Neural cell (in vitro differentiated cells): ENCODE measurements at regions not wholly inside any gene's neighbourhood (a gene's known extent, or its start where the extent isn't known, plus 50 kb on each side); places are given as distances from the start of the nearest gene placed in this dataset.

Source experiments
- H2AFZ ChIP-seq: fragments of 200-600, 300-800 bp; sonication (generic), shearing (Covaris generic); 2 replicates; pipeline ENCODE4 v1.6.0; 2014; ENCODE audit warnings: low read depth, mild to moderate bottlenecking, antibody characterized with exemption, low read length, moderate library complexity
- H3F3A ChIP-seq: fragments of 200-600 bp; shearing (Covaris generic); 2 replicates; pipeline ENCODE4 v1.6.1; 2016; ENCODE audit warnings: mild to moderate bottlenecking, moderate library complexity, mixed read lengths, antibody characterized with exemption, low read length; ENCODE audit not compliant: insufficient read depth, poor library complexity, severe bottlenecking
- H3K27ac ChIP-seq: fragments of 200-600, 300-800 bp; sonication (generic), shearing (Covaris generic); 2 replicates; pipeline ENCODE4 v1.5.1; 2014; ENCODE audit warnings: mild to moderate bottlenecking, low read length, moderate library complexity
- H3K27me3 ChIP-seq: fragments of 300-800, 200-600 bp; sonication (generic), shearing (Covaris generic); 2 replicates; pipeline ENCODE4 v1.6.0; 2014; ENCODE audit warnings: mild to moderate bottlenecking, low read depth, low read length, moderate library complexity; ENCODE audit not compliant: insufficient read depth
- H3K36me3 ChIP-seq: fragments of 300-800, 200-600 bp; sonication (generic), shearing (Covaris generic); 2 replicates; pipeline ENCODE4 v1.5.1; 2014; ENCODE audit warnings: mild to moderate bottlenecking, antibody characterized with exemption, low read length, moderate library complexity; ENCODE audit not compliant: insufficient read depth
- H3K4me2 ChIP-seq: fragments of 300-800, 200-600 bp; sonication (generic), shearing (Covaris generic); 2 replicates; pipeline ENCODE4 v1.6.0; 2014; ENCODE audit warnings: mild to moderate bottlenecking, low read length
- H3K4me3 ChIP-seq: fragments of 300-800, 200-600 bp; sonication (generic), shearing (Covaris generic); 2 replicates; pipeline ENCODE4 v1.5.1; 2014; ENCODE audit warnings: mild to moderate bottlenecking, low read length, moderate library complexity
- H3K79me2 ChIP-seq: fragments of 200-600 bp; shearing (Covaris generic); replicated peaks from 2 replicates; pipeline ENCODE4 v1.6.0; 2014; ENCODE audit warnings: mild to moderate bottlenecking, low read length, moderate library complexity; ENCODE audit not compliant: insufficient read depth
- H3K9ac ChIP-seq: fragments of 300-800, 200-600 bp; sonication (generic), shearing (Covaris generic); 2 replicates; pipeline ENCODE4 v1.6.1; 2016; ENCODE audit warnings: mild to moderate bottlenecking, low read length, mixed read lengths
- H3K9me2 ChIP-seq: fragments of 200-600 bp; shearing (Covaris generic); 2 replicates; pipeline ENCODE4 v1.6.1; 2016; ENCODE audit warnings: mild to moderate bottlenecking, low read length, mixed read lengths; ENCODE audit not compliant: insufficient read depth
- H3K9me3 ChIP-seq: fragments of 200-600, 300-800 bp; sonication (generic), shearing (Covaris generic); 2 replicates; pipeline ENCODE4 v1.6.1; 2016; ENCODE audit warnings: mild to moderate bottlenecking, mixed run types, low read length, moderate library complexity, mixed read lengths
- H4K20me1 ChIP-seq: fragments of 200-600 bp; shearing (Covaris generic); 2 replicates; pipeline ENCODE4 v1.6.1; 2016; ENCODE audit warnings: mild to moderate bottlenecking, mixed run types; ENCODE audit not compliant: insufficient read depth
- EP300 ChIP-seq: fragments of 450-650 bp; conservative IDR thresholded peaks from 2 replicates; pipeline ENCODE4 v1.6.1; 2014; ENCODE audit warnings: antibody characterized with exemption, mild to moderate bottlenecking, moderate library complexity; ENCODE audit not compliant: poor library complexity, severe bottlenecking
- EZH2 ChIP-seq: fragments of 200-600, 300-800 bp; shearing (Covaris generic), sonication (generic); IDR thresholded peaks from 2 replicates; pipeline ENCODE4 v1.6.1; 2014; ENCODE audit warnings: antibody characterized with exemption, low read length, borderline replicate concordance, mild to moderate bottlenecking; ENCODE audit not compliant: insufficient read depth, poor library complexity, severe bottlenecking
- MXI1 ChIP-seq: fragments of 450-650 bp; conservative IDR thresholded peaks from 2 replicates; pipeline ENCODE4 v1.6.1; 2014; ENCODE audit warnings: antibody characterized with exemption, mild to moderate bottlenecking; ENCODE audit not compliant: poor library complexity, severe bottlenecking
- POLR2AphosphoS5 ChIP-seq: IDR thresholded peaks from 2 replicates; pipeline ENCODE4 v1.6.1; 2012
- RAD21 ChIP-seq: fragments of 450-650 bp; conservative IDR thresholded peaks from 2 replicates; pipeline ENCODE4 v1.6.1; 2014; ENCODE audit warnings: antibody characterized with exemption, mild to moderate bottlenecking, moderate library complexity
- SMC3 ChIP-seq: fragments of 450-650 bp; conservative IDR thresholded peaks from 2 replicates; pipeline ENCODE4 v1.6.1; 2014; ENCODE audit warnings: antibody characterized with exemption, mild to moderate bottlenecking, moderate library complexity; ENCODE audit not compliant: poor library complexity
- TAF1 ChIP-seq: IDR thresholded peaks from 2 replicates; pipeline ENCODE4 v1.6.1; 2012; ENCODE audit warnings: low read depth
- TF ChIP-seq, protein P1 (sequence below): fragments of 450-650 bp; IDR thresholded peaks from 2 replicates; pipeline ENCODE4 v1.5.1; 2014; ENCODE audit warnings: antibody characterized with exemption, mild to moderate bottlenecking, moderate library complexity; ENCODE audit not compliant: poor library complexity, severe bottlenecking
- TF ChIP-seq, protein P2 (sequence below): IDR thresholded peaks from 2 replicates; pipeline ENCODE4 v1.6.1; 2012; ENCODE audit warnings: borderline replicate concordance

DNA sequence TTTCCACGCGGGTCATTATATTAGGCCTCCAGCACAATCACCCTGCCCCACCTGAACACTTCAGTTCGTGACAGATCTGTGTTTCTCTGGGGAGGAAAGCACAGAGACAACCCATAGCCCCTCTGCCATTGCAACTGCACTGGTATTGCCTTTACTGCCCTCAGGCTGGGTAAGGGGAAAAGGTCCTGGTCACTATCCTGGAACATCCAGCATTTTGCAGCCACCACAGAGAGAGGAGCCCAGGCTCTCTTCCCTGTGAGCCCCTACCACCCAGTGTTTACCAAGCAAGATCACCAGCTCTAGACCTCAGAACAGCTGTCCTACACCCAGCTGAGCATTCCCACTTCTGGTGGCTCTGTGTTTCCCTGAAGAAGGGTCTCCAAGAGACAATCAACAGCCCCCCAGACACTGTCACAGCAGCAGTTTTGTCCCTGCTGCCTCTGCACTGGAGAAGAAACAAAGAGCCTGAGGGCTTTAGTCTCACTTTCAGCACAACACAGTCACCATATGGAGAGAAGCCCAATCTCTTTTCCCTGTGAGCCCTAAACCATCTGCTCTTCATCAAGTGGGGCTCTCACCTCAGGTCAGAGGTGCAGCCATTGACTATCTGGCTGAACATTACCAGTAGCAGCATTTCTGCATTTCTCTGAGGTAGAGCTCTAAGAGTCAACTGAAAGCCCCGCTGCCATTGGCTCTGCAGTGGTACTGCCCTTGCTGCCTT is 655.2 kb upstream of the FAM174A start:
- H2AFZ ChIP-seq = no peak overlapping the region
- H3K9ac ChIP-seq = no peak overlapping the region
- no peak overlapping the region for H3K4me2 ChIP-seq
- no peaks in the 10 kb centered on the region for H3K9me3 ChIP-seq
- H3K27ac ChIP-seq = no peak overlapping the region
- H3F3A ChIP-seq = no peaks in the 10 kb centered on the region
- no peaks in the 10 kb centered on the region for H3K36me3 ChIP-seq
- no peaks in the 10 kb centered on the region for H3K9me2 ChIP-seq
- TF ChIP-seq MXI1 (no peak), POLR2AphosphoS5 (no peak), EZH2 (no peak), RAD21 (no peak), TAF1 (no peak), EP300 (no peak), SMC3 (no peak)
- TF ChIP-seq, protein P1, sequence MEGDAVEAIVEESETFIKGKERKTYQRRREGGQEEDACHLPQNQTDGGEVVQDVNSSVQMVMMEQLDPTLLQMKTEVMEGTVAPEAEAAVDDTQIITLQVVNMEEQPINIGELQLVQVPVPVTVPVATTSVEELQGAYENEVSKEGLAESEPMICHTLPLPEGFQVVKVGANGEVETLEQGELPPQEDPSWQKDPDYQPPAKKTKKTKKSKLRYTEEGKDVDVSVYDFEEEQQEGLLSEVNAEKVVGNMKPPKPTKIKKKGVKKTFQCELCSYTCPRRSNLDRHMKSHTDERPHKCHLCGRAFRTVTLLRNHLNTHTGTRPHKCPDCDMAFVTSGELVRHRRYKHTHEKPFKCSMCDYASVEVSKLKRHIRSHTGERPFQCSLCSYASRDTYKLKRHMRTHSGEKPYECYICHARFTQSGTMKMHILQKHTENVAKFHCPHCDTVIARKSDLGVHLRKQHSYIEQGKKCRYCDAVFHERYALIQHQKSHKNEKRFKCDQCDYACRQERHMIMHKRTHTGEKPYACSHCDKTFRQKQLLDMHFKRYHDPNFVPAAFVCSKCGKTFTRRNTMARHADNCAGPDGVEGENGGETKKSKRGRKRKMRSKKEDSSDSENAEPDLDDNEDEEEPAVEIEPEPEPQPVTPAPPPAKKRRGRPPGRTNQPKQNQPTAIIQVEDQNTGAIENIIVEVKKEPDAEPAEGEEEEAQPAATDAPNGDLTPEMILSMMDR = no peak
- TF ChIP-seq, protein P2, sequence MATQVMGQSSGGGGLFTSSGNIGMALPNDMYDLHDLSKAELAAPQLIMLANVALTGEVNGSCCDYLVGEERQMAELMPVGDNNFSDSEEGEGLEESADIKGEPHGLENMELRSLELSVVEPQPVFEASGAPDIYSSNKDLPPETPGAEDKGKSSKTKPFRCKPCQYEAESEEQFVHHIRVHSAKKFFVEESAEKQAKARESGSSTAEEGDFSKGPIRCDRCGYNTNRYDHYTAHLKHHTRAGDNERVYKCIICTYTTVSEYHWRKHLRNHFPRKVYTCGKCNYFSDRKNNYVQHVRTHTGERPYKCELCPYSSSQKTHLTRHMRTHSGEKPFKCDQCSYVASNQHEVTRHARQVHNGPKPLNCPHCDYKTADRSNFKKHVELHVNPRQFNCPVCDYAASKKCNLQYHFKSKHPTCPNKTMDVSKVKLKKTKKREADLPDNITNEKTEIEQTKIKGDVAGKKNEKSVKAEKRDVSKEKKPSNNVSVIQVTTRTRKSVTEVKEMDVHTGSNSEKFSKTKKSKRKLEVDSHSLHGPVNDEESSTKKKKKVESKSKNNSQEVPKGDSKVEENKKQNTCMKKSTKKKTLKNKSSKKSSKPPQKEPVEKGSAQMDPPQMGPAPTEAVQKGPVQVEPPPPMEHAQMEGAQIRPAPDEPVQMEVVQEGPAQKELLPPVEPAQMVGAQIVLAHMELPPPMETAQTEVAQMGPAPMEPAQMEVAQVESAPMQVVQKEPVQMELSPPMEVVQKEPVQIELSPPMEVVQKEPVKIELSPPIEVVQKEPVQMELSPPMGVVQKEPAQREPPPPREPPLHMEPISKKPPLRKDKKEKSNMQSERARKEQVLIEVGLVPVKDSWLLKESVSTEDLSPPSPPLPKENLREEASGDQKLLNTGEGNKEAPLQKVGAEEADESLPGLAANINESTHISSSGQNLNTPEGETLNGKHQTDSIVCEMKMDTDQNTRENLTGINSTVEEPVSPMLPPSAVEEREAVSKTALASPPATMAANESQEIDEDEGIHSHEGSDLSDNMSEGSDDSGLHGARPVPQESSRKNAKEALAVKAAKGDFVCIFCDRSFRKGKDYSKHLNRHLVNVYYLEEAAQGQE = no peak
- H4K20me1 ChIP-seq = no peaks in the 10 kb centered on the region
- no peaks in the 10 kb centered on the region for H3K27me3 ChIP-seq
- H3K4me3 ChIP-seq = no peak overlapping the region
- H3K79me2 ChIP-seq = no peaks in the 10 kb centered on the region

DNA sequence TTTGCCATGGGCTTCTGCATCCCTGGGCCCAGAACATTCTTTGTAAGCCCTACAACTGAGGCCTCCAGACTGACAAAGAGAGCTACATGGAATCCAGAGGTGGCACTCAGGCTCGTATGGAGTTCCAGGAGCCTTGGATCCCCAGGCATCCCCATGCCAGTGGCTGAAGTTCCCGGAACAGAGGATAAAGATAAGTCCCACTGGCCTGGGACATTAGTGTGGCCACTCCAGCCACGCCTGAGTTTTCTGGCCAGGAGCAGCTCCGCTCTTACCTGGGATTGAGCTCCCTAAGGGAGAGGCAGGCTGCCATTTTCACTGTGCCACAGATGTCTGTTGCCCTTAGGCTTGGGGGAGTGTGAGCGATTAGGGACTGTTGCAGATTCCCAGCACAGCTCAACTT is 656.3 kb upstream of the FAM174A start:
- Histone ChIP-seq H3K9ac (no peak overlapping the region), H3K4me2 (no peak overlapping the region), H3K9me2 (no peaks in the 10 kb centered on the region), H4K20me1 (no peaks in the 10 kb centered on the region), H3K4me3 (no peak overlapping the region), H3K9me3 (no peaks in the 10 kb centered on the region), H3K36me3 (no peaks in the 10 kb centered on the region), H2AFZ (no peak overlapping the region), H3F3A (no peaks in the 10 kb centered on the region), H3K27me3 (no peaks in the 10 kb centered on the region), H3K27ac (no peak overlapping the region), H3K79me2 (no peaks in the 10 kb centered on the region)
- no peak for TF ChIP-seq MXI1
- no peak for TF ChIP-seq SMC3
- TF ChIP-seq, protein P1 = no peak
- no peak for TF ChIP-seq EZH2
- no peak for TF ChIP-seq TAF1
- TF ChIP-seq RAD21 = no peak
- TF ChIP-seq, protein P2 = no peak
- TF ChIP-seq EP300 = no peak
- TF ChIP-seq POLR2AphosphoS5 = no peak
